ENCODE measurements at regions not wholly inside any gene's neighbourhood (a gene's known extent, or its start where the extent isn't known, plus 50 kb on each side); places are given as distances from the start of the nearest gene placed in this dataset.
"Not testable (repeated sequence)": the region's sequence is repeated elsewhere in the genome, so short reads cannot be mapped to it uniquely, and the experiment has no call there.

GRCh38 chr10:46204482-46205102, 82.2 kb upstream of the ANTXRL start:
- DNase-seq = not testable (repeated sequence)

- DNase-seq = not testable (repeated sequence)
Observed at GRCh38 chr10:46210427-46210826, 76.4 kb upstream of the ANTXRL start.

- no peak for DNase-seq
Observed at GRCh38 chr10:46215426-46215825, 71.4 kb upstream of the ANTXRL start.

GRCh38 chr10:46216003-46216634, 70.7 kb upstream of the ANTXRL start:
- DNase-seq = no peak

DNA sequence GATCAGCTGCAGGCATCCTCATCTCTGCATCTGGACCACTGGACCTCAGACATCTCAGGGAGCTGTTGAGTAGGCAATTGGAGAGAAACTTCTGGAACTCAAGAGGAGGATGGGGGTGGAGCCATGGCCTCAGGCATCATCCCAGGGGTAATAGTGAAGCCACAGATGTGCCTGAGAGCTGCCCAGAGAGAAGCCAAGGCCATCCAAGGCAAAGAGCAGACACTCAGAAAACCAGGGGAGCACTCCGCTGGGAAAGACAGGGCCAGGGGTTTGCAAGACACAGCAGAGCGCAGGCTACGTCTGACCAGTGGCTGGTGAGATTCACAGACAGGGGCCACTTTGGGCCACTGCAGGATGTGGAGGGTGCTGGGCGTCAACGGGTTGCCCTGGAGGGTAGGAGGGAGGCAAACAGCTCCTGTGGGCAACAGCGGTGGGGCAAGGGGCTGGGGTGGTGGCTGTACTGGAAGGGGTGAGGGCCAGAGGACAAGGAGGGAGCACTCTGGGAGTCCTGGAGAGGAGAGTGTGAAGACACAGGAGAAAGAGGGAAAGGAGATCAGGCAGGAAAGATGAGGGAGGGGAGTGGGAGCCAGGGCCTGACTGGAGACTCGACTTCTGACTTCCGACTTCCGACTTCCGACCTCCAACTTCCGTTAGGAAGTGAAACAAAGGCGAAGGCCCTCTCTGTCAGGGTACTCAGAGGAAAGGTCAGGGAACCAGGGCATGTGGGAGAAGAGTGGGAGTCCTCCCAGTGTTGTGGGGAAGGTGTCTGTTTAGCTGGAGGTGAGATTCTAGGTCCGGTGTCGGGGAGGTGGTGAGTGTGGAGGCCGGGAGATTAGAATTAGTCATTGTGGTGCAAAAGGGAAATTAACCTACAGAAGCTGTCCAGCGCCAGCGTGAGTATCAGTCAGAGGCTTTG, 69.7 kb upstream of the ANTXRL start:
- DNase-seq = no peak

GRCh38 chr10:46217752-46218453, 68.9 kb upstream of the ANTXRL start:
- DNase-seq = no peak

DNA sequence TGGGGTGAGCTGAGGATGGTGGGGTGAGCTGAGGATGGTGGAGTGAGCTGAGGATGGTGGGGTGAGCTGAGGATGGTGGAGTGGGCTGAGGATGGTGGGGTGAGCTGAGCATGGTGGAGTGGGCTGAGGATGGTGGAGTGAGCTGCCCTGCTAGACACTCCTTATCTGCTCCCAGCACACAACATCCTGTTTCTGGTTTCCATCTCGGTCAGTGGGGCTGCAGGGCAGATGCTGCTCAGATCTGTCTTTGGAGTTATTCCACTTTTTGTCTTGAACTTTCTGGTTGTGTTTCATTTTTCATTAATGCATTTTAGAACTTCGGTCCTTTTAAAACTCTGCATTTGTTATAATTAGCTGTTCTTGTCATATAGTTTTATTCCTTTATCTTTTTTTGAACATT, 67.9 kb upstream of the ANTXRL start:
- no peak for DNase-seq

- DNase-seq = not testable (repeated sequence)
Observed at GRCh38 chr10:46219431-46219990, 67.3 kb upstream of the ANTXRL start.

GRCh38 chr10:46220187-46220586, 66.6 kb upstream of the ANTXRL start:
- no peak for DNase-seq

- DNase-seq = no peak
Observed at GRCh38 chr10:46220872-46221538, 65.8 kb upstream of the ANTXRL start.

GRCh38 chr10:46222364-46222935, 64.3 kb upstream of the ANTXRL start:
- DNase-seq = no peak

DNA sequence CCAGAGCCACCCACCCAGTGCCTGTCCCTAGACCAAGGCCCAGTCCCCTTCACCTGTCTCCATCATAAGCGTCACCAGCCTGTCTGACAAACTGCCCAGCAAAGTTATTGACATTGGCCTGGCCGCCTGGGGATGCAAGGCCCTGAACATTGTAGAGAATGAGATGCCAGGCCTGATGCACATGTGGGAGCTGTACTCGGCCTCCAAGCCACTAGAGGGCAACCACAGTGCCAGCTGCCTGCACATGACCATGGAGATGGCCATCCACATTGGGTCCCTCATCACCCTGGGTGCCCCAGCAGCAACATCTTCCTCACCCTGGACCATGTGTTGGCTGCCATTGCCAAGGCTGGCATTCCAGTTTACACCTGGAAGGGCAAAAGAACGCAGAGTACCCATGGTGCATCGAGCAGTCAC, 63.7 kb upstream of the ANTXRL start:
- no peak for DNase-seq

DNA sequence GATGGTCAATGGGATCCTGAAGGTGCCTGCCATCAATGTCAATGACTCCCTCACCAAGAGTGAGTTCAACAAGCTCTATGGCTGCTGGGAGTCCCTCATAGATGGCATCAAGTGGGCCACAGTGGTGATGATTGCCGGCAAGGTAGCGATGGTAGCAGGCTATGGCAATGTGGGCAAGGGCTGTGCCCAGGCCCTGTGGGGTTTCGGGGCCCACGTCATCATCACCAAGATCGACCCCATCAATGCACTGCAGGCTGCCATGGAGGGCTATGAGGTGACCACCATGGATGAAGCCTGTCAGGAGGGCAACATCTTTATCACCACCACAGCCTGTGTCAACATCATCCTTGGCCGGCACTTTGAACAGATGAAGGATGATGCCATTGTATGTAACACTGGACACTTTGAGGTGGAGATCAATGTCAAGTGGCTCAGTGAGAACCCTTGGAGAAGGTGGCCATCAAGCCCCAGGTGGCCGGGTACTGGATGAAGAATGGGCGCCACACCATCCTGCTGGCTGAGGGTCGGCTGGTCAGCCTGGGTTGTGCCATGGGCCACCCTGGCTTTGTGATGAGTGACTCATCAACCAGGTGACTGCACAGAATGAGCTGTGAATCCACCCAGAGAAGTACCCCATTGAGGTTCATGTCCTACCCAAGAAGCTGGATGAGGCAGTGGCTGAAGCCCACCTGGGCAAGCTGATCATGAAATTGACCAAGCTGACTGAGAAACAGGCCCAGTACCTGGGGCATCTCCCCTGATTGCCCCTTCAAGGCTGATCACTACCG, 63.0 kb upstream of the ANTXRL start:
- no peak for DNase-seq

DNA sequence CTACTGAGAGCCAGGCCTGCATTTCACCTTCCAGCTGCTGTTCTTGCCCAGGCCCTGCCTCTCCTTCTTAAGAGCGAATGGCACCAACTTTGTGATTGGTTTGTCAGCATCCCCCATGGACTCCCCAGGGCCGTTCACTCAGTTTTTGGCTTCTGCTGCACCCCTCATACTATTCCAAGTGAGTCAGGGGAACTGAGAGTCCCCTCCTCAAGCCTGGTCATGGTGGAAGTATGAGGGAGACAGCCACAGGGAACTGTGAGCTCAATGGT, 62.4 kb upstream of the ANTXRL start:
- no peak for DNase-seq

DNA sequence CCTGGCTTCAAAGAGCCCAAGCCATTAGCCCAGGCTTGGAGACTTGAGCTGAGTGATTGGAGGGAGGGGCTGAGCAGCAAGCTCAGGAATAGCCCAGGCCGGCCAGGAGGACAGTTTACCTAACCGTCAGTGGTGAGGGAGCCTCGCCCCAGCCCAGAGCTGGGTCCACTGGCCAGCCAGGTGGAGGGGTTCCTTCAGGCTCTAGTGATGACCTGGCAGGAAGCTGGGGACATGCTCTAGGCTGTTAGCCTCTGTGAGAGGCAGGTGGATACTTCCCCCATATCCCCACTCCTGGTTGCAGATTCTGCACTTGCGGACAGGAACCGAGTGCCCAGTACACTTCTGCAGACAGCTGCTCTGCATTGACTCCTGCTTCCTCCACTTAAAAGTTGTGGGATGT, 61.2 kb upstream of the ANTXRL start:
- no peak for DNase-seq

DNA sequence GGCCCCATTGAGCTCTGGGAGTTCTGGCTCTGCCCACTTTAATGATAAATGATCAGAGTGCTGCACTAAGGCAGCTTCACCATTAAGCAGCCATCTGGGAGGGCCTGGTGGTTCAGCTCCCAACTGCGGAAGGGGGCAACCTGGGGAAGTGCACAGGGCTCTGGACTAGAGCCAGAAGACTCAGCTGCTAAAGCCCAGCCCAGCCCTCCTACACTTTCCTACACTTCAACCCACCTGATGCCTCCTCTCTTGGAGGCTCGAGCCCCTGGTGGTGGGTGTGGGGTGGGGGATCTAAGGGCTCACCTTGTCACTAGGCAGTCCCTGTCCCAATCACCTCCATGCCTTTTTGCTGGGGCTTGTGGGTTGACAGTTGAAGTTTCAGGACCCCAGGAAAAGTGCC, 60.6 kb upstream of the ANTXRL start:
- DNase-seq = no peak

DNA sequence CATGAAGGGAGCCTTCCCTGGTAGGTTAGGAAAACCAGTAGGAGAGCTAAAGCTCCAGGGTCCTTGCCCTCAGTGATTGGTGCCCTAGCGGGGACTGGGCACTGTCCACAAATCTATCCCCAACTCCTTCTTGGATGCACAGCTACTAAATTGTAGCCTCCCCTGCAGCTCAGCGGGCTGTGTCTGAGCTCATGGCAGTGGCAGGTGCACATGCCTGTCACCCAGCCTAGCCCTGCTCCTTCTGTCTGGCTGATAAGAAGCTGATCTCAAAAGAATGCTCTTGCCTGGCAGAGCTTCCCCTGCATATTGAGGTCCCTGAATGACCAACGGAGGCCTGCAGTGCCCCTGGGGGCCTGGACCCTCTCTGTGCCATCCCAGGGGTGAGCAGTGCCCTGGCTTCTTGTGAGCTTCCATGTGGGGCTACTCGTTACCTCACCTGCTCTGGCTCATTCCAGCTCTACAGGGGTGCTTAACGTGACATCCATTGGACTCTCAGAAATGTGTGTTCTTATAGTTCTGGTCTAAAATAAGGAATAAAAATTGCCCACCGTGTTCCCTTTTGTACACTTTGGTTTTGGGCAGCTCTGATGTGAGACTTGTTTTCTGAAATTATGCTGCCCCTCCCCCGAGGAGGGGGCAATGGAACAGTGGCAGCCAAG, 59.8 kb upstream of the ANTXRL start:
- no peak for DNase-seq

- DNase-seq = no peak
Observed at GRCh38 chr10:46227571-46227935, 59.2 kb upstream of the ANTXRL start.

DNA sequence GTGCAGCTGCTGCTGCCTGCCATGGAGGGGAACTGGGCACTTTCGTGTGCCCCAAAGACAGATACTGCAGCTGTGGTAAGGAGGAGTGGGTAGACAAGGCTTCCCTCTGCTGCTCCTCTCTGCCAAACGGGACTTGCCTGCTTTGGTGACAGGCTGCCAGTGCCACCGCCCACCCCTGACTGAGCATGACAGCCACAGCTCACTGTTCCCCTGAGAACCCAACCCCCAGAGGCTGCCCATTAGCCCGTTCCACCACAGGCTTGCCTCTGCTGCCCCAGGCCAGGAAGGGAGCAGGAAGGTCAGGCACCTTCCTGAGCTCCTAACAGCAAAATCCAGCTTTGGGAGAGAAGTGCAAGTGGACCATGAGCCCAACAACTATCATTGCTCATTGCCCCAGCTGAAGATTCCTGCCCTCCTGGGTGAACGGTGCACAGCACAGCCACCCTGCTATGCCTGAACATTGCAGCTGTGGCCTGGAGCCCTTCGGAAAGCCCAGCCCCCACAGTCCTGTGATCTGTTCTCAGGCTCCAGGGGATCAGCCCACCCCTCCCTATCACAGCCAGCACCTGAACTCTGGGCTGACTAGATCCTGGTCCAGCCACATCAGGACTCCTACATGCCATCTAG, 58.7 kb upstream of the ANTXRL start:
- DNase-seq = no peak

- no peak for DNase-seq
Observed at GRCh38 chr10:46228563-46229071, 58.2 kb upstream of the ANTXRL start.

All from NCI-H345 (cell line).